ENCODE measurements at regions not wholly inside any gene's neighbourhood (a gene's known extent, or its start where the extent isn't known, plus 50 kb on each side); places are given as distances from the start of the nearest gene placed in this dataset.

GRCh38 chr6:8546496-8546895 lies 111.2 kb upstream of the SLC35B3 start:
- no peak for DNase-seq (ENCODE audit: low spot score)
- Histone ChIP-seq H3K4me3 (no peak overlapping the region), H3K9me3 (no peaks in the 10 kb centered on the region), H3K4me1 (no peaks in the 10 kb centered on the region), H3K36me3 (no peaks in the 10 kb centered on the region), H3K27ac (no peak overlapping the region), H3K27me3 (no peaks in the 10 kb centered on the region)
- TF ChIP-seq CTCF (IDR thresholded peaks at IDR 0.05) = no peak

GRCh38 chr6:8545336-8545735 lies 110.0 kb upstream of the SLC35B3 start:
- H3K27ac ChIP-seq = no peak overlapping the region
- peaks cover 0 to 11% of the 10 kb centered on the region in 2 donors for H3K9me3 ChIP-seq
- no peak overlapping the region for H3K4me3 ChIP-seq
- no peak for DNase-seq (ENCODE audit: low spot score)
- TF ChIP-seq CTCF (IDR thresholded peaks at IDR 0.05) = no peak
- no peaks in the 10 kb centered on the region for H3K27me3 ChIP-seq
- H3K4me1 ChIP-seq = no peaks in the 10 kb centered on the region
- no peaks in the 10 kb centered on the region for H3K36me3 ChIP-seq

GRCh38 chr6:8543714-8544113 lies 108.4 kb upstream of the SLC35B3 start:
- no peak overlapping the region for H3K27ac ChIP-seq
- no peak overlapping the region for H3K4me3 ChIP-seq
- DNase-seq (ENCODE audit: low spot score) = no peak
- peaks cover 0 to 24% of the 10 kb centered on the region in 2 donors for H3K9me3 ChIP-seq
- no peaks in the 10 kb centered on the region for H3K27me3 ChIP-seq
- no peaks in the 10 kb centered on the region for H3K4me1 ChIP-seq
- no peak for TF ChIP-seq CTCF (IDR thresholded peaks at IDR 0.05)
- no peaks in the 10 kb centered on the region for H3K36me3 ChIP-seq

GRCh38 chr6:8539453-8539852 lies 104.1 kb upstream of the SLC35B3 start:
- Histone ChIP-seq H3K4me1 (no peaks in the 10 kb centered on the region), H3K9me3 (peaks cover 0 to 24% of the 10 kb centered on the region in 2 donors), H3K4me3 (no peak overlapping the region), H3K36me3 (no peaks in the 10 kb centered on the region), H3K27ac (no peak overlapping the region), H3K27me3 (no peaks in the 10 kb centered on the region)
- no peak for TF ChIP-seq CTCF (IDR thresholded peaks at IDR 0.05)
- no peak for DNase-seq (ENCODE audit: low spot score)

GRCh38 chr6:8536122-8536521 lies 100.8 kb upstream of the SLC35B3 start:
- no peaks in the 10 kb centered on the region for H3K4me1 ChIP-seq

More at GRCh38 chr6:8536122-8536521, 100.8 kb upstream of the SLC35B3 start:
- Histone ChIP-seq H3K9me3 (peaks cover 0 to 21% of the 10 kb centered on the region in 2 donors), H3K4me3 (no peak overlapping the region), H3K27ac (no peak overlapping the region), H3K27me3 (no peaks in the 10 kb centered on the region), H3K36me3 (no peaks in the 10 kb centered on the region)
- TF ChIP-seq CTCF (IDR thresholded peaks at IDR 0.05) = no peak
- no peak for DNase-seq (ENCODE audit: low spot score)
